OCI-LY1 (cell line): ENCODE measurements at regions not wholly inside any gene's neighbourhood (a gene's known extent, or its start where the extent isn't known, plus 50 kb on each side); places are given as distances from the start of the nearest gene placed in this dataset.

Experiments used
- CTCF ChIP-seq: fragments of 200-600 bp; sonication (generic), shearing (Covaris generic); IDR thresholded peaks from 2 replicates; pipeline ENCODE4 v1.5.1; 2017; ENCODE audit warnings: mild to moderate bottlenecking, antibody characterized with exemption, low read length, moderate library complexity, mixed read lengths
- EZH2 ChIP-seq: fragments of 200-600 bp; sonication (generic), shearing (Covaris generic); IDR thresholded peaks from 2 replicates; pipeline ENCODE4 v1.8.0; 2017; ENCODE audit warnings: borderline replicate concordance, mixed run types, mild to moderate bottlenecking, antibody characterized with exemption, low read length, moderate library complexity, mixed read lengths

- TF ChIP-seq CTCF (no peak), EZH2 (no peak)
Measured at GRCh38 chr2:19218166-19218565, 140.3 kb downstream of the OSR1 start.
